SH-SY5Y (cell line): ENCODE measurements at regions not wholly inside any gene's neighbourhood (a gene's known extent, or its start where the extent isn't known, plus 50 kb on each side); places are given as distances from the start of the nearest gene placed in this dataset.

Experiments used
- GATA2 ChIP-seq: IDR thresholded peaks from 2 replicates; pipeline ENCODE4 v1.6.1; 2011; ENCODE audit warnings: mild to moderate bottlenecking, low read depth, low read length
- GATA3 ChIP-seq: IDR thresholded peaks from 2 replicates; pipeline ENCODE4 v1.6.1; 2011; ENCODE audit warnings: low read depth, mild to moderate bottlenecking, low read length, moderate library complexity

DNA sequence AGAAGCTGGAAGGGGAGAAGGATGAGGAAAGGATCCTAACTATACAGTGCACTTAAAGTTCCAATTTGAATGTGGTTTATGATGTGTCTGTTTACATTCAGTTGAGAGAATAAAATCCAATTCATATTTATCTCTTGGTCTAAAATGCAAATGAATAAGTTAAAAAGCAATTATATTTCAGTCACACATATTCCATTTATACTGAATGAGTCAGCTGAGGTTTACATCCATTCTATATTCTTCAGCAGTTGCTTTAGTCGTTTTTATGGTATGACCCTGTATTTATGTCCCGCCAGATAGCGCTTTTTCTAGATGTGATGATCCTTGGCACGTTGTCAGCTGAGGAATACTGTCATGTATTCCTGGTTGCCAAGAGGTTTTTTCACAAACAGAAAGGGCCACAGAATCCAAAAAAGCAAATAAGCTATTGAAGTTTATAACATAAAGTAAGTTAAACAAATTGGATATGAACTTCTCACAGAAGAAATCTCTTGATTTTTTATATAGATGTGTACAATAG lies 866.2 kb downstream of the NCAM2 start:
- no peak for TF ChIP-seq GATA3
- no peak for TF ChIP-seq GATA2
